ENCODE measurements at regions not wholly inside any gene's neighbourhood (a gene's known extent, or its start where the extent isn't known, plus 50 kb on each side); places are given as distances from the start of the nearest gene placed in this dataset.

DNA sequence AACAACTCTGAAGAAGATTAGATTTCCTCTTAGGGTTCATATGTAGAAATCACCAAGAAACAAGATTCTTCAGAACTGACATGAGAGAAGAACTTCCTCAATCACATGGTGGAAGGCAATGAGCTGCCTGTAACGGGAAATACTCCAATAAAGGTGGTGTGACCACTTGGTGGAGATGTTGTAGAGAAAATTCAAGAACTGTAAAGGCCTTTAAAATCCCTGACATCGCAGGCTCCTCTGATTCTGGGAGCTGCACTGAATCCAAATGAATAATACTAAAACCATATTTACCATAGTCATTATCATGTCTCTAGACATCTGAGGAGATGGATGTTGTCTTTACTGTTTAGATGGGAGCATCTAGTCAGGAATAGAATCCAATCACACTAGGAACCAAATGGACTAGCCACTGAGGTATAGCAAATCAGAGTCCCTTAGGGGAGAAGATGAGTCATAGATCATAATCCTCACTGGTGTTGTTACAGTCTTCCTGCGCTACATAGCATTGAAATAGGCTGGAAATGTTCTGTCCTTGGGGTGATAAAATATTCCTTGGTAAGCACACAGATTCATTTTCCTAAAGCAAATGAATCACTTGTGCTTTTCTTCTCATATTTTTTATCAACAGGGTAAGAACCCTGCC, 321.6 kb upstream of the TENM4 start:
- no peak overlapping the region for H3K27ac ChIP-seq
- TF ChIP-seq, protein P1, sequence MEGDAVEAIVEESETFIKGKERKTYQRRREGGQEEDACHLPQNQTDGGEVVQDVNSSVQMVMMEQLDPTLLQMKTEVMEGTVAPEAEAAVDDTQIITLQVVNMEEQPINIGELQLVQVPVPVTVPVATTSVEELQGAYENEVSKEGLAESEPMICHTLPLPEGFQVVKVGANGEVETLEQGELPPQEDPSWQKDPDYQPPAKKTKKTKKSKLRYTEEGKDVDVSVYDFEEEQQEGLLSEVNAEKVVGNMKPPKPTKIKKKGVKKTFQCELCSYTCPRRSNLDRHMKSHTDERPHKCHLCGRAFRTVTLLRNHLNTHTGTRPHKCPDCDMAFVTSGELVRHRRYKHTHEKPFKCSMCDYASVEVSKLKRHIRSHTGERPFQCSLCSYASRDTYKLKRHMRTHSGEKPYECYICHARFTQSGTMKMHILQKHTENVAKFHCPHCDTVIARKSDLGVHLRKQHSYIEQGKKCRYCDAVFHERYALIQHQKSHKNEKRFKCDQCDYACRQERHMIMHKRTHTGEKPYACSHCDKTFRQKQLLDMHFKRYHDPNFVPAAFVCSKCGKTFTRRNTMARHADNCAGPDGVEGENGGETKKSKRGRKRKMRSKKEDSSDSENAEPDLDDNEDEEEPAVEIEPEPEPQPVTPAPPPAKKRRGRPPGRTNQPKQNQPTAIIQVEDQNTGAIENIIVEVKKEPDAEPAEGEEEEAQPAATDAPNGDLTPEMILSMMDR (IDR thresholded peaks at IDR 0.05) = no peak
- TF ChIP-seq ZFX (IDR thresholded peaks at IDR 0.05; ENCODE audit: borderline replicate concordance) = no peak

DNA sequence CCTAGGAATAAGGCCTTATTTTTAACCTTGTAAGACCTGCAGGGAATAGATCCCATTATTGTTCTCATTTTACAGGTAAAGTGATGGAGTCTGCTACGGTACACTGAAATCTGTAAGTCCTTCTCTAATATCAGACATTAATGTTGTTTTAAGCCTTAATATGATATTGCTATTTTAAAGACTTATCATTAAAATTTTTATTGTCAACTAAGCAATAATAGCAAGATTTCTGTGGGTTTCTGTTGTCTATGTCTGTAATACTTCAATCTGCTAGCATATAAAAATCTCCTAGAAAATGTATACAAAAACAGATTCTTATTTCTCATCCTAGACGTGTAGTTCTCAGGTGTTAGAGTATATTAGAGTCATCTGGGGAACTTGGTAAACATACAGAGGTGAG, 317.5 kb upstream of the TENM4 start:
- no peak overlapping the region for H3K27ac ChIP-seq
- TF ChIP-seq ZFX (IDR thresholded peaks at IDR 0.05; ENCODE audit: borderline replicate concordance) = no peak
- TF ChIP-seq, protein P1 (IDR thresholded peaks at IDR 0.05) = no peak

DNA sequence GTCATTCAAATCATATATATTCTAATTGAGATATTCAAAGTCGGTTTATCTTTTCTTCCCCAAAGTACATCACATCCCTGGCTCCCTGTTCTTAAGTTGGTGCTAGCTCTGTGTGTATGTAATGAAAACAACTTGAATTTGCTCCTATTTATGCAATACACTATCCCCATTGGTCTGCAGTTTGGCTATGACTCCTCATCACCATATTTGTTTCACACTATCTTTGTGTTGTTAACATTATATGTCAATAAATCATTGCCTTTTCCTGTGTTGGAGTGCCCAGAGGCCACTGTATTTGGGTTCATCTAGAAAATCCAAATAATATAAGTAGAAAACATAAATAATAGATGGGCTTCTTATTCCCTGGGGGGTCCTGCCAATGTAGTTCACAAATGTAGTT, 306.6 kb upstream of the TENM4 start:
- no peak overlapping the region for H3K27ac ChIP-seq
- TF ChIP-seq, protein P1 (IDR thresholded peaks at IDR 0.05) = no peak
- TF ChIP-seq ZFX (IDR thresholded peaks at IDR 0.05; ENCODE audit: borderline replicate concordance) = no peak

DNA sequence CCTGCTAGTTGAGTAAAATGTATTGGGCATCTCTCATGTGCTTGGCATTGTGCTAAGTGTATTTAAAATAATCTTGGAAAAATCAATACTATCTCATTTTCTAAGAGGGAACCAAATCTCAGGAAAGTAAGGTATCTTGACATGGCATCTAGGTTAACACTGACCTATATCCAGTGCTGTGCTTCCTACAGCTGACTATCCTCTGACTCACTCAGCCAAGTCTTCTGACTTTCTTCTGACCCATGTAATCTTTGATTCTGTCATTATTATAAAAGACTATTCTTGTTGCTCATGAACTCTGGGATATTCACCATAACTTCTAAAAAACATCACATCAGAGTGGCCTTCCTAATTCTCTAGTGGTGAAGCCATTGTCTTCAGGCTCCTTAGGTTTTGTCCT, 304.1 kb upstream of the TENM4 start:
- no peak overlapping the region for H3K27ac ChIP-seq
- no peak for TF ChIP-seq ZFX (IDR thresholded peaks at IDR 0.05; ENCODE audit: borderline replicate concordance)
- TF ChIP-seq, protein P1 (IDR thresholded peaks at IDR 0.05) = no peak

DNA sequence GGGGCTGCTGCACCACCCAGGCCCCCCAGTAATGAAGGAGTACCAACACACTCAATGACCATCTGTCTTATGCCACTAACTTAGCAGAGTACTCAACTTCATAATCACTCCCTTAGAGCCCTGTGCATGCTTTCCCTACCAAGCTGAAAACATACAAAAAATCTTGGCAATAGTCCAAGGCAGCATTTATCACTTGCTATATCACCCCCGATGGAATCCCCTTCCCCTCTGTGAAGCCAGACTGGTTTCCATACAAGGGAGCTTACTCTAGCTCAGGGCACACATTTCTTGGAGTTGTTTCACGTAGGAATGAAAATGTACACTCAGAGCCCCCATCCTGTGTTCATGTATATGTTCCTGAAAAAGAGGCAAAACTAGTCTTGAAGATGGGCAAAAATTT, 301.3 kb upstream of the TENM4 start:
- H3K27ac ChIP-seq = no peak overlapping the region
- TF ChIP-seq, protein P1 (IDR thresholded peaks at IDR 0.05) = no peak
- no peak for TF ChIP-seq ZFX (IDR thresholded peaks at IDR 0.05; ENCODE audit: borderline replicate concordance)

DNA sequence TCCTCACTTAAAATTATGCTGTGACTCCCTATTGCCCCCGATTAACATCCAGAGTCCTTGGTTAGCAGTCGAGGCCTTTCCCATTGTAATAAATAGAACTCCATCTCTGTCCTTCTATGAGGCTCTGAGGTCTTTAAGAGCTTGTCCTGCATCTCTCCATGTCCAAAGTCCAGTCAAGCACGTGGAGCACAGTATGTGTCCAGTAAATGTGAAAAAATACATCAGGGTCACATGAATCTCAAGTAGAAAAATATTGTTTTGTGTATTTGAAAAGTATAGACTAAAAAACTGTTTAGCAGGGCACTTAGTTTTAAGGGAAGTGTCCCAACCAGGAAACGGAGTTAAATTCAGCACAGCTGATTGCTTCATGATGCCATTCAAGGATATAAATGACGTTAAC, 298.8 kb upstream of the TENM4 start:
- no peak overlapping the region for H3K27ac ChIP-seq
- TF ChIP-seq, protein P1 (IDR thresholded peaks at IDR 0.05) = no peak
- no peak for TF ChIP-seq ZFX (IDR thresholded peaks at IDR 0.05; ENCODE audit: borderline replicate concordance)

DNA sequence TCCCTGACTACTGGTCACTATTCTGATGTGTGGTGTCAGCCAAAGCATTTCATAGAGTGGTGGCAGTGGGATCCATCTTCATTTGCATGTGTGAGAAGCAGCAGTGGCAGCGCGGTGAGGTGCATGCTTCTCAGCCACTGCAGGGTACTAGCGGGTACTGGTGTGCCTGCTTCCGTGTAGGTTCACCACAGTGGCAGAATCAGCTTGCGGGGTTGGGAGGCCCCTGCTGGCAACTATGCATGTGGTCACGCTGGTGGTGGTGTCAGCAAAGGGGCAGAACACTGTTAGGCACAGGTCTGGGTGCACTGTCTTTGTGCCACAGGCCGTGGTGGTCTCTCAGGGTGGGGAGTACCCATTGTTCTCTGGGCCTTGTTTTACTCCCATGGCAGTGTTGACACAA, 286.4 kb upstream of the TENM4 start:
- no peak overlapping the region for H3K27ac ChIP-seq
- TF ChIP-seq, protein P1 (IDR thresholded peaks at IDR 0.05) = no peak
- no peak for TF ChIP-seq ZFX (IDR thresholded peaks at IDR 0.05; ENCODE audit: borderline replicate concordance)
